GM19452 (cell line): ENCODE measurements at regions not wholly inside any gene's neighbourhood (a gene's known extent, or its start where the extent isn't known, plus 50 kb on each side); places are given as distances from the start of the nearest gene placed in this dataset.

Experiments
- ATAC-seq: cut with Tn5 transposase; IDR thresholded peaks from one replicate; pipeline ENCODE4 v1.9.1; 2021; ENCODE audit not compliant: unreplicated experiment

GRCh38 chr4:15270201-15270600 is 157.6 kb upstream of the C1QTNF7 start:
- no peak for ATAC-seq

GRCh38 chr4:15286041-15286440 is 141.8 kb upstream of the C1QTNF7 start:
- ATAC-seq, result no peak

- no peak for ATAC-seq
Measured at GRCh38 chr4:15291122-15291521, 136.7 kb upstream of the C1QTNF7 start.

GRCh38 chr4:15293711-15294110 is 134.1 kb upstream of the C1QTNF7 start:
- no peak for ATAC-seq

GRCh38 chr4:15294202-15294601 is 133.6 kb upstream of the C1QTNF7 start:
- ATAC-seq, result no peak

- no peak for ATAC-seq
Measured at GRCh38 chr4:15294832-15295231, 133.0 kb upstream of the C1QTNF7 start.

GRCh38 chr4:15295421-15296162 is 132.2 kb upstream of the C1QTNF7 start:
- ATAC-seq, result no peak

- ATAC-seq, result no peak
Measured at GRCh38 chr4:15297344-15297743, 130.5 kb upstream of the C1QTNF7 start.

GRCh38 chr4:15299627-15300026 is 128.2 kb upstream of the C1QTNF7 start:
- ATAC-seq, result no peak

- ATAC-seq, result no peak
Measured at GRCh38 chr4:15303052-15303641, 124.7 kb upstream of the C1QTNF7 start.

GRCh38 chr4:15314974-15315373 is 112.9 kb upstream of the C1QTNF7 start:
- ATAC-seq, result no peak

- no peak for ATAC-seq
Measured at GRCh38 chr4:15317246-15317645, 110.6 kb upstream of the C1QTNF7 start.

GRCh38 chr4:15318621-15319348 is 109.0 kb upstream of the C1QTNF7 start:
- no peak for ATAC-seq

- no peak for ATAC-seq
Measured at GRCh38 chr4:15320121-15320678, 107.6 kb upstream of the C1QTNF7 start.

- ATAC-seq, result no peak
Measured at GRCh38 chr4:15322006-15322405, 105.8 kb upstream of the C1QTNF7 start.

- no peak for ATAC-seq
Measured at GRCh38 chr4:15325987-15326386, 101.8 kb upstream of the C1QTNF7 start.

- no peak for ATAC-seq
Measured at GRCh38 chr4:15327311-15328298, 100.2 kb upstream of the C1QTNF7 start.

- ATAC-seq, result no peak
Measured at GRCh38 chr4:15331930-15332329, 95.9 kb upstream of the C1QTNF7 start.

GRCh38 chr4:15332377-15332776 is 95.5 kb upstream of the C1QTNF7 start:
- no peak for ATAC-seq
